Activated CD4-positive, alpha-beta T cell treated with anti-CD3 and anti-CD28 coated beads for 24 hours (primary cell): ENCODE measurements at regions not wholly inside any gene's neighbourhood (a gene's known extent, or its start where the extent isn't known, plus 50 kb on each side); places are given as distances from the start of the nearest gene placed in this dataset.

Experiments
- DNase-seq, 2 donors: peaks; one replicate each; pipeline ENCODE4 v3.0.0-alpha.2; 2020; ENCODE audit warnings: low read depth in 2 of 2

GRCh38 chr6:169165561-169166300, 87.9 kb downstream of the THBS2 start:
- no peak for DNase-seq

DNA sequence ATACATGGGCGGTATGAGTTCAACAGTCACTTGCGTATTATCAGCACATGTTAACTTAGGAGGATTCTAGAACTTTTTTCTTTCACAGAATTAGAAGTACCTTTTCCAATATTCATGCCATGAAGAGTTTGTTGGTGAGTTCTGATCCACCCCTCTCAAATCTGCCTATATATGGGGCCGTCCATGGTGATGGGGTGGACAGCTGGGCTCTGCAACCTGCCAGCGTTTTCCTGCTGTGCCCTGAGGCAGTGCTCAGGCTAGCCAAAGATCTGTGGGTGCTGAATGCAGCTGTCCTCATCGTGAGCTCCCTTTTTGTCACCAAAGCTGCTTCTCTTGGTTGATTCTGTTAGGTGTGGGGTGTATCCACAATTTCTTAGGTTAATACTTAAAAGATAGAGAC, 88.7 kb downstream of the THBS2 start:
- no peak for DNase-seq

DNA sequence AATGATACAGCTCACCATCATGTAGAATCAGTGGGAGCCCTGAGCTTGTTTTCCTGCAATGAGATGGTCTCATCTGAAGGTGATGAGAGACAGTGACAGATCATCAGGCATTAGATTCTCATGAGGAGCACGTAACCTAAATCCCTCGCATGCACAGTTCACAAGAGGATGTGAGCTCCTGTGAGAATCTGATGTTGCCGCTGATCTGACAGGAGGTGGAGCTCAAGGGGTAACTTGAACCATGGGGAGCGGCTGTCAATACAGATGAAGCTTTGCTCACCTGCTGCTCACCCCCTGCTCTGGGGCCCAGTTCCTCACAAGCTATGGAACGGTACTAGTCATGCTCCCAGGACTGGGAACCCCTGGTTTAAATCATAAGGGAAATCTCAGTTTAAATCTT, 89.2 kb downstream of the THBS2 start:
- no peak for DNase-seq

- DNase-seq, result no peak
These were observed 90.2 kb downstream of the THBS2 start for GRCh38 chr6:169163411-169163901.

- no peak for DNase-seq
These were observed 90.8 kb downstream of the THBS2 start for GRCh38 chr6:169162752-169163407.

- DNase-seq, result no peak
These were observed 91.4 kb downstream of the THBS2 start for GRCh38 chr6:169162249-169162648.

- DNase-seq, result no peak
These were observed 92.0 kb downstream of the THBS2 start for GRCh38 chr6:169161572-169162167.

- DNase-seq, result no peak
These were observed 92.6 kb downstream of the THBS2 start for GRCh38 chr6:169160855-169161560.

- DNase-seq, result no peak
These were observed 93.4 kb downstream of the THBS2 start for GRCh38 chr6:169160091-169160854.

DNA sequence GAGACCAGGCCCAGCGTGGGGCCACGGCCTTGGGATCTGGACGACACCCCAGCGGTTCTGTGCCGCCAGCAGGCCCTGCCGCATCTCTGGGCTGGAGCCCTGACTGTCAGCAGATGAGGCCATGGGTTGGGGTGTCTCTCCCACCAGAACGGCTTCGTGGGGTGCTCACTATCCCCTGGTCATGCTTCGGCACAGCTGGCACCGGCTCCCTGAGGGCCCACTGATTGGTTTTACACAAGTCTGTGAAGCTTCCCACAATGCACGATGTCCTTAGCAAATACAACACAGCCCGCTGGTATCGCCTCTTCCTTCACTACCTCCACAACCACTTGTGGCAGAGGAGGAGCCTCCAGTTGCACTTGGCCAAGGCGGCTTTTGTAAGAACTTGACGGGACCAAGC, 94.3 kb downstream of the THBS2 start:
- DNase-seq, result no peak

DNA sequence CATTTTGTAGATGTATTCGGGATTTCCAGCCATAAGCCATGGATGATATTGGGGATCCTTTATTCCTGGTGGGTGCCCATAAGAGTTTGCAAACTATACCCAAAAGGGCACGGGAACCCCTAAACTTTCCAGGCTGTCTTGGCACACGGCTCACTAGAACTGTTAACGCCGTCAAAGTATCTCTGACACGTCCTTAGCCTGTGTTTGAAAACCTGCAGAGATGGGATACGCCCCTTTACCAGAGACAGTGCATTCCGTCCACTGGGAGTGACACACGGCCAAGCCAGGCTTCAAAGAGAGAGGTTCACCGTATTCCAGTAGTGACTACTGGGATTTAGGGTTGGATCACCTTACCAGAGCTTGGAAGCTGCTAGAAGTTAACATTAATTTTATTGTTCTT, 95.0 kb downstream of the THBS2 start:
- DNase-seq, result no peak

DNA sequence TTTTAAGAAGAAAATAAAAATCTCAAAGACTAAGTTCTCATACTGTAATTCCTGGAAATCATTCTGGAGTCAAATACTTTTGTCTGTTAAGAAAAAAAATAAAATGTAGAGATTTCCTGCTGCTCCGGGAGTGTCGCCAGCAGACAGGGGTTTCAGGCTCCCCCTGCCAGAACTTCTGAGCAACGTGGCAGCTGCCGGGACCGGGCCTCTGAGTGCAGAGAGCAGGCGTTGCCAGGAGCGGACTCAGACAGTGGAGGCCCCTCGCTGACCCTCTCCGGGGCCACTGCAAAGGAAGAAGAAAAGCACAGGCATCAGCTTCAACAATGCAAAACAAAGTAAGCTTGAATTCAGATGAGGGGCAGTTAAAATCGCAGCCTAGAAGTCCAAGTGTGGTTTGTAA, 95.5 kb downstream of the THBS2 start:
- DNase-seq, result no peak

- DNase-seq, result no peak
These were observed 96.2 kb downstream of the THBS2 start for GRCh38 chr6:169157197-169158148.

DNA sequence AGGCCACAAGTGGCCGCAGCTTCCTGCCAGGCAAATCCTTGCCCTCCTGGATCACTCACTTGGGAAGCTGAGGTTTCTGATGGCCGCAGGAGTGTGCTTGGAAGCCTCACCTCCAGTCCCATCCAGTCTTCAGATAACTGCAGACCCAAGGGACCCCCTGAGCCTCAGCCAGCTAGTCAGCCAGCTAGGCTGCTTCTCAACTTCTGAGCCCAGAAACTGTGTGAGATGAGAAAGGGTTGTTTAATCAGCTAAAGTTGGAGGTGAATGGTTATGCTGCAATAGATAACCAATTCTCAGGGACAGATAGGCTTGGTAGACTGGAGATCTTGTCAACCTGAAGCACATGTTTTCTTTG, 96.9 kb downstream of the THBS2 start:
- DNase-seq, result no peak

GRCh38 chr6:169156108-169156792, 97.4 kb downstream of the THBS2 start:
- DNase-seq, result no peak

DNA sequence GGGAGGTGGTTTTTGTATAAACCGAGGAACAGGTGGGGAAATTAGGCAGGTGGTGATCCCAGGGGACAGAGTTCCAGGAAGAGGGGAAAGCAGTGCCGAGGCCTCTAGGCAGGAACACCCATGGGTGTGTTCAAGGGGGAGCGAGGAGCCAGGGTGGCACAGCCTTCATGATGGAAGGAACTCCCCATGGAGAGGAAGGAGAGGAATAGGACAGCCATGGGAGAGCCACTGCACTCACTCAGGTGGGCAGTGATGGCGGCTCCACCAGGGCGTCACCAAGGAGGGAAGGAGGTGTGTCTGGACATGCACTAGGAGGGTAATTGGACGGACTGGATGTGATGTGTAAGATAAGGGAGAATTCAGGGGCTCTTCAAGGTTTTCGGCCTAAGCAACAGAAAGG, 98.2 kb downstream of the THBS2 start:
- DNase-seq, result no peak

DNA sequence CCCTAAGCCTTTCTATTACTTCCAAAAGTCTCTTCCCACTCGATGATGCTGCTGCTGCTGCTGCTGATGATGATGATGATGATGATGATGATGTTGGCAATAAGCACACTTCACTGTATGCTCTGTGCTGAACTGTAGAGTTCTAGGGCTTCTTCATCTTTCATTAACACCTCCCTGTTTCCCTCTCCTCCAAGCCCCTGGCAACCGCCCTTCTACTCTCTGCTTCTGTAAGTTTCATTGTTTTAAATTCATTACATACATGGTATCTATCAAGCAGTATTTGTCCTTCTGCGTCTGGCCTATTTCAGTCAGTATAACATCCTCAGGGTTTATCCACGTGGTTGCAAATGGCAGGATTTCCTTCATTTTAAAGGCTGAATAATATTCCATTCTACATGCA, 100.2 kb downstream of the THBS2 start:
- DNase-seq, result no peak

- DNase-seq, result no peak
These were observed 107.1 kb downstream of the THBS2 start for GRCh38 chr6:169146521-169146920.

GRCh38 chr6:169145991-169146501, 107.6 kb downstream of the THBS2 start:
- no peak for DNase-seq

DNA sequence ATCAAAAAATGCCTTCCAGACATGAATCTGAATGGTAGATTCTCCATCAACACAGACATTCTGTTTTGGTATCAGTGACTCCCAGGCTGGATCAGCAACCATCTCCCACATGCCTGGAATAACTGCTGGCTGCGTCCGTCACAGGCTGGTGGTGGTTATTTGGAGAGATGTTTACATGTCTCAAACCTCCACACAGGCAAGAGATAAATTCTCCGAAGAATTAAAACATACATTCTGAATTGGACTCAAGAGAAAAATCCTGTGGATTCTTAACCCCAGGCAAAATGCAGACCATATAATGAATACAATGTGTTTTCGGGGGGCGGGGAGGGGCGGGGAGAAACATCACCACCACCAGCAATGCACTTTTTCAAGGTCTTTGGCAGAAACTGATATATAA, 108.2 kb downstream of the THBS2 start:
- no peak for DNase-seq
